NCI-H128 (cell line): ENCODE measurements at regions not wholly inside any gene's neighbourhood (a gene's known extent, or its start where the extent isn't known, plus 50 kb on each side); places are given as distances from the start of the nearest gene placed in this dataset.

ENCODE experiments used
- DNase-seq: peaks from one replicate; lab custom pipeline; 2025; ENCODE audit not compliant: unreplicated experiment; lab: John Stamatoyannopoulos, UW

- no peak for DNase-seq
Measured at GRCh38 chr4:81522711-81523110, 51.0 kb upstream of the RASGEF1B start.

DNA sequence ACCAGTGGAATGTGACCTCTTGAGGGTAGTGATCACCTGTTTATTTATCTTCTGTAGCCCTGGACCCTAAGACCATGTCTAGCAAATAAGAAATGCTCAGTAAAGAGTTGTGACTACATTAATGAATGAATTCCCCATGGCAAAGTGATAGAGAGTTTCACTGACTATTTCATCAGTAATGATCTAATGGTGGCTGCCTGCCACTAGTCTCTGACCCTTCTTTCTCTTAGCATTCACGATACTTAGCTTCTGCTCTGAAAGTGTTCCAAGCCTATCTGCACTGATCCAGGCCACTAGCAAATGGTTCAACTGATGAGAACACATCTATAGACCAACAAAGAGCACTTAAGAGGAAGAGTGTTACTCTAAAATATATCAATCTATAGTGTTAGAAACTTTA is 50.0 kb upstream of the RASGEF1B start:
- no peak for DNase-seq
